NCI-H2081 (cell line): ENCODE measurements at regions not wholly inside any gene's neighbourhood (a gene's known extent, or its start where the extent isn't known, plus 50 kb on each side); places are given as distances from the start of the nearest gene placed in this dataset.
"Not testable (repeated sequence)": the region's sequence is repeated elsewhere in the genome, so short reads cannot be mapped to it uniquely, and the experiment has no call there.

Source experiments
- DNase-seq, 2 experiments: peaks; one replicate each; lab custom pipeline; 2025; lab: John Stamatoyannopoulos, UW

DNA sequence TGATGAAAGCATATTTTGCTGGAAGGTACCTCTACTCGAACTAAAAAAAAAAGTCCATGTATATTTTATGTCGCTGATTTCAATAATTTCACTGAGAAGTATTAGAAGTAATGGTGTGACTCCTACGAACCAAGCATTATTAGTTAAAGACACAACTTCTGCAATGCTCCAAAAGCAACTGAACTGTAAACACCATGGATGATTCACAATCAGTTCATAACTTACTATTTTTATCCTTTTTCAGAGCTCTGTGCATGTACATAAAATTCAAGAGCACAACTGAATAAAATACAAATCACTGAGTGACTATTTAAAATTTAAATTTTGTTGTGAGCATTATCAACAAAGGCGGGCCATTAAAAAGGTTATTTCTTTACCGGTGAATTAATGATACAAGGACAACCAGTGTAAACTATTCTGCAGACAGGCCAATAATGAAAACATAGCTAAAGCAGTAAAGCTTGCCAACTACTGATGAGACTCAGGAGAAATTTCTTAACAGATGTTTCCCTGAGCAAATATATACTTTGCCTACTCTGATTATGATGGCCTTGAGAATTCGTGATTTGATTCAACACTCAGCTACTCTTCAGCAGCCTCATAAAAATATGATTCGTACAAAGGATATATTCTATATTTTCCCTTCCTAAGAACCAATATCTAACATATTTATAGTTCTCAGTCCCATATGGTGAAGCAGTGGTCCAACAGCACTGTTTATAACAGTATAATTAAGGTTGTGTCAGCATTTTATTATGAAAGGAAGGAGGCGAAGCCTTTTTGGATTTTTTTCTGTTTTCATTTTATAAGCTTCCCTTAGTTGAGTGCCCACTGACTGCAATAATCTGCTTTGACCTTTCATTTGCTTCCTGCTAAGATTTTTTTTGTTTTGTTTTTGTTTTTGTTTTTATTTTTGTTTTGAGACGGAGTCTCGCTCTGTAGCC, 62.8 kb upstream of the NEIL3 start:
- DNase-seq = no peak

DNA sequence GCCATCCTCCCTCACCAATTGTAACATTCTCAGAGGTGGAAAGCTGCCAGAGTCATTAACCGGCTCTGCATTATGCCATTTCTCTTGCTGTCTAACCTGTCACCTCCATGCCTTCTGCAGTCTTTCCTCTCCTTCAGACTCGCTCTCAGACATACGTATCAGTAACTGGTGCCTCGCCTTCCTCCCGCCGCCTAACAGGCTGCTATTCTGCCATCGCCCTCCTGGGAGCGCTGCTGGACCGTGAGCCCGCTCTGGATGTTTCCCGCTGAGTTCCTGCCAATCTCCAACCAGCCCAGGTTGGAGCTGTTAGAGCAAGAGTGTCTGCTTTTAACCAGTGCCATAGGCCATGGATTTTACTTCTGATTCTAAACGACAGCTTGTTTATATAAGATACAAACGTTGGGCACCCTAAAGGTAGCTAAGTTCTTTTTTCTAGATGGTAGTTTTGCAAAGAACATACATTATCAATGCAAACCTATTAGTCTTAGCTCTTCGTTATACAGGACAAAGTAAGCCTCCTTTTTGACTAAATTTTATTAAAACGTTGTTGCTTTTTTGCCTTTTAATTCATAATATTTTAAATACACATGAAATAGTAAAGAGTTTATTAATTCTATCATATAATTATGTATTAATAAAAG, 59.5 kb upstream of the NEIL3 start:
- no peak for DNase-seq

DNA sequence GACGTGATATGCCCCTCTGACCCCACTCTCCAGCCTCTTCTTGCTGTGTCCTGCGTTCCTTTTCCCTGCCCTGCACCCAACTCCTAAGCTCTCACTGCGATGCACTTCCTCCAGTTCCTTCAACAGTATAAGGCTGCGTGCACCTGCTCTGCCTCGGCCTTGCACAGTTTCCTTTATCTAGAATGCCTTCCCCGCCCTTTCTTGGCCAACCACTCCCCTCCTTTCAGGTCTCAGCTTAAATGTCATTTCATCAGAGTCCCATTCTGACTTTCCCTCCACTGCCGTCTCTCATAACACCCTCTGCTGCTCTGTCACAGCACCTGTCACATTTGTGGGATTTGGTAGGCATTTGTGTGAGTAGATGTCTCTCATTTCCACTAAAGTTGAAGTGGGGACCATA, 58.4 kb upstream of the NEIL3 start:
- no peak for DNase-seq

DNA sequence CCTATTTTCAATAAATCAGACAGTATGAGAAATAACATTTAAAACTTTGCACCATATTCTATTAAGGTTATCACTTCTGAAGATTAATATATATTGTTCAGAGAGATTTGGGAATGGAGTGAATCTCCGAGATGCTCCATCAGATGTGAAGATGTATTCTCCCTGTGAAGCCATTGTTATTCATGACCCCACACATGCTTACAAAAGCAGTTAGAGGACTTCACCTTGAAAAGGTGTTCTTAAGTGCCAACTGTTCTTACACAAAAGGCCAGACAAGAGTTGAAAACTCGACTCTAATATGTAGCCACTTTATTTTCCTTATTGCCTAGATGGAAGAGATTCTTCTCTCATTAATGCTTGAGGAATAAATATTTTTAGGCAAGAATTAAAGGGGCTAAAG, 54.3 kb upstream of the NEIL3 start:
- DNase-seq = no peak

DNA sequence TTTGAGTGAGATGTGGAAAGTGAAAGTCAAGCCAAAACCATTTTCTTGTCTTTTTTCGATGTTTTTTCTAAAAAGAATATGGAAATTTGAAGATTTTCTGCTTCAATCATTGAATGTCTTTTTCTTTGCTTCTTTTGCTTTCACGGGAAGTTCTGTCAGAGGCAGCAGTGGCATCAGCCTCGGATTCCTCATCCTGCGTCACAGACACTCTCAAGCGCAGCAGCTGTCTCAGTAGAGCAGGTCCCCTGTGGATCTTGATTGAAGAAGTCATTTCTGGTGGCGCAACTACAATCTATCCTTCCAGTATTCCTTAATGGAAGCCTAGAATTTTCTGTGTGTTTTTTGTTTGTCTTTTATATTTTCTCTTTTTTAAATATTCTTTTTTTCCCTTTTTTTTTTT, 52.7 kb upstream of the NEIL3 start:
- no peak for DNase-seq

DNA sequence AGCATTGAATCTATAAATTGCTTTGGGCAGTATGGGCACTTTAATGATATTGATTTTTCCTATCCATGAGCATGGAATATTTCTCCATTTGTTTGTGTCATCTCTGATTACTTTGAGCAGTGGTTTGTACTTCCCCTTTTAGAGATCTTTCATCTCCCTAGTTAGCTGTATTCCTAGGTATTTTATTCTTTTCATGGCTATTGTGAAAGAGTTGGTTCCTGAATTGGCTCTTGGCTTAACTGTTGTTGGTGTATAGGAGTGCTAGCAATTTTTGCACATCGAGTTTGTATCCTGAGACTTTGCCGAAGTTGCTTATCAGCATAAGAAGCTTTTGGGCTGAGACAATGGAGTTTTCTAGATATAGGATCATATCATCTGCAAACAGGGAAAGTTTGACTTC, 50.2 kb upstream of the NEIL3 start:
- DNase-seq = not testable (repeated sequence)
